Lower lobe of right lung (tissue), 2 donors: ENCODE measurements at regions not wholly inside any gene's neighbourhood (a gene's known extent, or its start where the extent isn't known, plus 50 kb on each side); places are given as distances from the start of the nearest gene placed in this dataset.

Experiments used
- ATAC-seq, 2 donors: fragments of 200-7000 bp; cut with Tn5 transposase; one replicate each; pipeline ENCODE4 v1.9.1; 2020 to 2022; ENCODE audit warnings: mild to moderate bottlenecking in 2 of 2, moderate library complexity in 2 of 2
- DNase-seq: peaks from one replicate; pipeline ENCODE4 v3.0.0-alpha.2; 2020
- H3K27ac ChIP-seq: fragments of 200-600 bp; one replicate; pipeline ENCODE4 v1.8.0; 2022
- H3K27me3 ChIP-seq: fragments of 200-600 bp; one replicate; pipeline ENCODE4 v1.8.0; 2022; ENCODE audit warnings: low read depth
- H3K36me3 ChIP-seq: fragments of 200-600 bp; one replicate; pipeline ENCODE4 v1.8.0; 2022; ENCODE audit warnings: mild to moderate bottlenecking
- H3K4me1 ChIP-seq: fragments of 200-600 bp; one replicate; pipeline ENCODE4 v1.8.0; 2022
- H3K4me3 ChIP-seq: fragments of 200-600 bp; one replicate; pipeline ENCODE4 v1.8.0; 2022; ENCODE audit warnings: mild to moderate bottlenecking
- H3K9me3 ChIP-seq: fragments of 200-600 bp; one replicate; pipeline ENCODE4 v1.8.0; 2022
- CTCF ChIP-seq: fragments of 200-600 bp; IDR thresholded peaks from one replicate; pipeline ENCODE4 v1.8.0; 2022; ENCODE audit warnings: antibody characterized with exemption, mild to moderate bottlenecking
- intact Hi-C: fragments of 100-400 bp; cut with DNase I; formaldehyde crosslinking; loops from one replicate; pipeline ENCODE4 v1.11.0; 2022
- donor health status: DM: no; HTN: yes; CAD: no; lungs with severe emphysema.

DNA sequence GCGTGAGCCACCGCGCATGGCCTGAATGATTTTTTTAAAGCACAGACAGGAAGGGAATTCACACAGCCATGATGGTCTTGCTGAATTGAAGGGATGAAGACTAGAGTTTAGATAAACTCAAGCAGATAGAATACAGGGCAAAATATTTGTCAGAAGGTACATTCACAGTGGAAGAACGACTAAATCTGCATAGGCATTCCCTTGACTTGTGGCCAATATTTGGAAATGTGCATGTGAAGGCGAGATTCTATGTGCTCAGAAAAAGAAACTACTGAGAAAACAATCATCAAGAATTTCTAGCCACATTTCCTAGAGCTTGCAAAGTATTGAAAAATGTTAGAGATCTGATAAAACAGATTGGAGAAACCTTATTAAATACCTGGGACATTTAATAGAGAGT lies 1166.2 kb downstream of the DNAJB9 start:
- no peak for ATAC-seq
- no peak overlapping the region for H3K27ac ChIP-seq

DNA sequence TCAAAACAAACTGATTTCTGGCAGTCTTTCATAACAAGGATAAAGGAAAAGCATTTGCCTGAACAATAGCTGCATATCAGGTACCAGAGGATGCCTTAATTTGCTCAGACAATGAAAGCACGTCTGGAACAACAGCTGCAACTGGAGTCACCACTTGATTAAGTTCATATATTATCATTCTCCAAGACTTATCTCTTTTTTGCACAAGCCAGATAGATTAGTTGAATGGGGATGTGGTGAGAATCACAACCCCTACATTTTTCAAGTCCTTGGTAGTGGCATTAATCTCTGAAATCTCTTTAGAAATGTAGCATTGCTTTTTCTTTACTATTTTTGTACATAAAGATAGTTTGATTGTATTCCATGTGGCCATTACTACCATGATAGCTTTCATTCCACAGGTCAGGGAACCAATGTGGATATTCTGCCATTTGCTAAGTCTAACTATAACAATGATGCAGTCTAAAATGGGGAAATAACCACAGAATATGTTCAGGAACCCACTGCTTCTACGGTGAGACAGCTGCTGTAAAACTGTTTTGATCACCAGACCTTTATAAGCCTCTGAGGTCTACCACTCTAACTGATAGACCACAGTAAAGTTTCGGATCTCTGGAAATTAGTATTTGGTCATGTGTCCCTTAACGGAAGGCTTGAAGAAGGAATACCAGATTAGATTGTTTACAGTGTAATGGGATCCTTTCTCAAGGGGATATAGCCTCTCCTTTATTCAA lies 1176.2 kb downstream of the DNAJB9 start:
- intact Hi-C loops = no loop called here
- DNase-seq (no peak), ATAC-seq (no peak)

More for the DNA sequence above, 1166.2 kb downstream of the DNAJB9 start:
- H3K36me3 ChIP-seq = no peaks in the 10 kb centered on the region
- no peaks in the 10 kb centered on the region for H3K4me1 ChIP-seq
- TF ChIP-seq CTCF = no peak
- H3K9me3 ChIP-seq = no peaks in the 10 kb centered on the region
- no peak overlapping the region for H3K4me3 ChIP-seq
- no peaks in the 10 kb centered on the region for H3K27me3 ChIP-seq
- intact Hi-C loops = no loop called here
- DNase-seq = no peak

GRCh38 chr7:109751241-109751640 lies 1181.6 kb downstream of the DNAJB9 start:
- Histone ChIP-seq H3K4me1 (no peaks in the 10 kb centered on the region), H3K4me3 (no peak overlapping the region), H3K27ac (no peak overlapping the region), H3K9me3 (no peaks in the 10 kb centered on the region), H3K27me3 (no peaks in the 10 kb centered on the region), H3K36me3 (no peaks in the 10 kb centered on the region)
- intact Hi-C loops = no loop called here
- TF ChIP-seq CTCF = no peak
- ATAC-seq (no peak), DNase-seq (no peak)

More for the DNA sequence above, 1176.2 kb downstream of the DNAJB9 start:
- H3K27me3 ChIP-seq = no peaks in the 10 kb centered on the region
- no peaks in the 10 kb centered on the region for H3K36me3 ChIP-seq
- no peak for TF ChIP-seq CTCF
- no peaks in the 10 kb centered on the region for H3K9me3 ChIP-seq
- H3K27ac ChIP-seq = no peak overlapping the region
- no peak overlapping the region for H3K4me3 ChIP-seq
- no peaks in the 10 kb centered on the region for H3K4me1 ChIP-seq

DNA sequence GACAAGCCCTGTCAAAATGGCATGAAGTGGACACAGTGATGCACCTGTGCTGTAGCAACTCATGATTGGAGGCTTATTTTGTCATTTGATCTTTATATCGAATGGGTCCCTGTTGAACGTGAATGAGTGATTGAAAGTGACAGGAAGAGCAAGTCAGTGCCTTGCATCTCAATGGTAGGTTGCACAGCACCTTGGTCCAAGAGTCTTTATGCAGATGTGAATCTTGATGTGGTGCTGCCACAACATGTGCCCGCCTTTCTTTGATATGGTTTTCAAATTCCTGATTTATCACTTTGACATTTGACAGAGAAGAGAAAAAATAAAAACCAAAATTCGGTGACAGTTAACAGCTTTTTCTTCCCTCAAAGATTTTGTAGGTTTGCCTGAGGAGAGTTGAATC lies 1182.4 kb downstream of the DNAJB9 start:
- ATAC-seq = no peak
- Histone ChIP-seq H3K4me3 (no peak overlapping the region), H3K9me3 (no peaks in the 10 kb centered on the region), H3K27ac (no peak overlapping the region), H3K27me3 (no peaks in the 10 kb centered on the region), H3K4me1 (no peaks in the 10 kb centered on the region), H3K36me3 (no peaks in the 10 kb centered on the region)
- intact Hi-C loops = no loop called here
- no peak for DNase-seq
- TF ChIP-seq CTCF = no peak

DNA sequence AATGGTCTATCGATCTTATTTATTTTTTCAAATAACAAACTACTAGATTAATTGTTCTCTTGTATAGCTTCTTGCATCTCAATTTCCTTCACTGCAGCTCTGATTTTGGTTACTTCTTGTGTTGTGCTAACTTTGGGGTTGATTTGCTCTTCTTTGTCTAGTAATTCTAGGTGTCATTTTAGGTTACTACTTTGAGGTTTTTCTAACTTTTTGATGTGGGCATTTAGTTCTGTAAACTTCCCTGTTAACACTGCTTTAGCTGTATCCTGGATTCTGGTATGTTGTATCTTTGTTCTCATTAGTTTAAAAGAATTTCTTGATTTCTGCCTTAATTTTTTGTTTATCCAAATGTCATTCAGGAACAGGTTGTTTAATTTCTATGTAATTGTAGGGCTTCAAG lies 1188.0 kb downstream of the DNAJB9 start:
- no peak for DNase-seq
- intact Hi-C loops = no loop called here
- no peaks in the 10 kb centered on the region for H3K36me3 ChIP-seq
- no peaks in the 10 kb centered on the region for H3K4me1 ChIP-seq
- no peaks in the 10 kb centered on the region for H3K9me3 ChIP-seq
- H3K27me3 ChIP-seq = no peaks in the 10 kb centered on the region
- TF ChIP-seq CTCF = no peak
- no peak overlapping the region for H3K4me3 ChIP-seq
- no peak for ATAC-seq
- no peak overlapping the region for H3K27ac ChIP-seq
